Natural killer cell (primary cell): ENCODE measurements at regions not wholly inside any gene's neighbourhood (a gene's known extent, or its start where the extent isn't known, plus 50 kb on each side); places are given as distances from the start of the nearest gene placed in this dataset.

Experiments used
- ATAC-seq, 3 donors: fragments of 150-1000 bp in 2 of 3; fragments of 200-7000 bp in 1 of 3; cut with Tn5 transposase; 1 replicate in 1 of 3; 2 replicates in 2 of 3; pipeline ENCODE4 v1.10.0; 2021; ENCODE audit warnings: mild to moderate bottlenecking in 2 of 3, moderate library complexity in 2 of 3
- DNase-seq, 2 donors: peaks; one replicate each; pipeline versions ENCODE4 v3.0.0 to v3.0.0-alpha.2; 2013 to 2021; ENCODE audit warnings: mixed read lengths in 1 of 2
- H3K27ac ChIP-seq: one replicate; pipeline ENCODE4 v1.5.1; 2013; ENCODE audit warnings: mild to moderate bottlenecking, low read length
- H3K27me3 ChIP-seq: one replicate; pipeline ENCODE4 v1.6.1; 2013; ENCODE audit warnings: low read length; ENCODE audit not compliant: control insufficient read depth, insufficient read depth
- H3K36me3 ChIP-seq: one replicate; pipeline ENCODE4 v1.6.1; 2013; ENCODE audit warnings: low read length; ENCODE audit not compliant: control insufficient read depth, insufficient read depth
- H3K4me1 ChIP-seq: one replicate; pipeline ENCODE4 v1.6.1; 2013; ENCODE audit warnings: low read length; ENCODE audit not compliant: control insufficient read depth, insufficient read depth
- H3K4me3 ChIP-seq: one replicate; pipeline ENCODE4 v1.5.1; 2013; ENCODE audit warnings: low read length
- H3K9me3 ChIP-seq: one replicate; pipeline ENCODE4 v1.6.1; 2013; ENCODE audit warnings: low read length; ENCODE audit not compliant: control insufficient read depth, insufficient read depth
- H3K27ac Mint-ChIP-seq, 2 donors: one replicate each; pipeline ENCODE4 v1.8.0; 2022; ENCODE audit warnings: mild to moderate bottlenecking in 2 of 2, mixed read lengths in 2 of 2, moderate library complexity in 1 of 2
- H3K27me3 Mint-ChIP-seq, 2 donors: one replicate each; pipeline ENCODE4 v1.8.0; 2022; ENCODE audit warnings: low read depth in 2 of 2, mixed read lengths in 2 of 2
- H3K36me3 Mint-ChIP-seq: one replicate; pipeline ENCODE4 v1.8.0; 2022; ENCODE audit warnings: mixed read lengths
- H3K4me1 Mint-ChIP-seq, 2 donors: one replicate each; pipeline ENCODE4 v1.8.0; 2022; ENCODE audit warnings: mixed read lengths in 2 of 2
- H3K4me3 Mint-ChIP-seq: one replicate; pipeline ENCODE4 v1.8.0; 2022; ENCODE audit warnings: mild to moderate bottlenecking, moderate library complexity, mixed read lengths
- H3K9me3 Mint-ChIP-seq, 2 donors: one replicate each; pipeline ENCODE4 v1.8.0; 2022; ENCODE audit warnings: mixed read lengths in 2 of 2
- CTCF ChIP-seq: fragments of 200-600 bp; IDR thresholded peaks from one replicate; pipeline ENCODE4 v1.8.0; 2022; ENCODE audit warnings: antibody characterized with exemption
- WGBS: methylation state at CpG from one replicate; pipeline ENCODE4 v1.1.7; 2013; ENCODE audit warnings: missing lambda C conversion rate; ENCODE audit not compliant: insufficient coverage; 5-methylcytosine and 5-hydroxymethylcytosine counted together
- intact Hi-C: fragments of 100-400 bp; cut with micrococcal nuclease; formaldehyde crosslinking; loops from one replicate; pipeline ENCODE4 v1.14.2; 2022

DNA sequence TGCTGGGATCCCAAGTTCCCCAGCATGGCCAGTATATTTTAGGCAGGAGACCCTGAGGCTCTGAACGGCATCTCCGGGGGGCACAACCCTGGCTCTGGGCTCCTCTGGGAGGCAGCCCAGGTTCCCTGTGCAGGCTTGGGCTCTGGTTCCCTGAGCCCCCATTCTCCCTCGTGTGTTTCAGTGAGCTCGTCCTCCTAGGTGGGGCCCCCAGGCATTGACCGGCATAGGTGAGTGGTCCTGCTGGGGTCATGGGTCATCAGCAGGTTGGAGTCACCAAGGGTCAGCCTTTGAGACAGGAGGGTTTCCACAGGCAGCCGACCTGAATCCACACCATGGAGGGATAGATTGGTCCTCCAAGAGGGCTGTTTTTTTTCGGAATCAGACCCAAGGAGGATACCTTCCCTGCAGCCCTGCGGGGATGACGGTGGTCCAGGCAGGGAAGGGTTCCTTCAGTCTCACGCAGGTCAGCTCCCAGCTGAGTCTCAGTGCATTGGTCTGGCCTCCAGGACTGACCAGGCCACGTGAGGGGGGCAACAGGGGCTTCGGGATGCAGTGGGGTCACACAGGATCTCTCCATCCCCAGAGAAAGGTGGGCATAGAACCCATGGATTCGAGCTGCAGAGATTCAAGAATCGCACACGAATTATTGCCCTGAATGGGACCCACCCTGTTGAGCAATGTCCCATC is 226.0 kb downstream of the SNRPN start:
- 80% methylated on average over 15 of the region's 15 CpGs for WGBS
- H3K4me3 ChIP-seq = no peak overlapping the region
- no peaks in the 10 kb centered on the region for H3K36me3 ChIP-seq
- H3K36me3 Mint-ChIP-seq = no peaks in the 10 kb centered on the region
- DNase-seq (peak in 1 of 2 donors; percentile 5), ATAC-seq (no peak)
- H3K4me3 Mint-ChIP-seq = no peak overlapping the region
- H3K4me1 ChIP-seq = no peaks in the 10 kb centered on the region
- H3K27ac Mint-ChIP-seq = no peak overlapping the region
- intact Hi-C loops = no loop called here
- no peaks in the 10 kb centered on the region for H3K27me3 ChIP-seq
- H3K4me1 Mint-ChIP-seq = no peaks in the 10 kb centered on the region
- peaks cover 83% of the 10 kb centered on the region for H3K9me3 ChIP-seq
- TF ChIP-seq CTCF = no peak
- no peaks in the 10 kb centered on the region for H3K9me3 Mint-ChIP-seq
- no peaks in the 10 kb centered on the region for H3K27me3 Mint-ChIP-seq
- H3K27ac ChIP-seq = no peak overlapping the region

- Histone ChIP-seq H3K4me3 (no peak overlapping the region), H3K27me3 (no peaks in the 10 kb centered on the region), H3K27ac (no peak overlapping the region), H3K9me3 (peaks cover 83% of the 10 kb centered on the region), H3K36me3 (no peaks in the 10 kb centered on the region), H3K4me1 (no peaks in the 10 kb centered on the region)
- intact Hi-C loops = no loop called here
- Mint-ChIP-seq H3K27ac (no peak overlapping the region), H3K4me3 (no peak overlapping the region), H3K9me3 (no peaks in the 10 kb centered on the region), H3K36me3 (no peaks in the 10 kb centered on the region), H3K4me1 (no peaks in the 10 kb centered on the region), H3K27me3 (no peaks in the 10 kb centered on the region)
- no peak for TF ChIP-seq CTCF
- DNase-seq (peak in 1 of 2 donors; percentile 7), ATAC-seq (no peak)
- 89% methylated on average over 17 of the region's 17 CpGs for WGBS
Observed at GRCh38 chr15:25181293-25182097, 226.7 kb downstream of the SNRPN start.

GRCh38 chr15:25182098-25182478 is 227.3 kb downstream of the SNRPN start:
- H3K4me1 Mint-ChIP-seq = no peaks in the 10 kb centered on the region
- H3K4me3 ChIP-seq = no peak overlapping the region
- no peaks in the 10 kb centered on the region for H3K9me3 Mint-ChIP-seq
- WGBS = 93% methylated on average over 6 of the region's 6 CpGs
- no peaks in the 10 kb centered on the region for H3K27me3 Mint-ChIP-seq
- no peaks in the 10 kb centered on the region for H3K36me3 Mint-ChIP-seq
- TF ChIP-seq CTCF = no peak
- H3K9me3 ChIP-seq = peaks cover 83% of the 10 kb centered on the region
- no peak overlapping the region for H3K4me3 Mint-ChIP-seq
- ATAC-seq (no peak), DNase-seq (no peak)
- no peaks in the 10 kb centered on the region for H3K36me3 ChIP-seq
- intact Hi-C loops = no loop called here
- H3K27ac Mint-ChIP-seq = no peak overlapping the region
- no peak overlapping the region for H3K27ac ChIP-seq
- H3K4me1 ChIP-seq = no peaks in the 10 kb centered on the region
- no peaks in the 10 kb centered on the region for H3K27me3 ChIP-seq
